Activated B cell treated with CpG ODN at 0.5 μM for 24 hours (primary cell): ENCODE measurements at regions not wholly inside any gene's neighbourhood (a gene's known extent, or its start where the extent isn't known, plus 50 kb on each side); places are given as distances from the start of the nearest gene placed in this dataset.
"Not testable (repeated sequence)": the region's sequence is repeated elsewhere in the genome, so short reads cannot be mapped to it uniquely, and the experiment has no call there.

ENCODE experiments used
- ATAC-seq: fragments of 200-7000 bp; cut with Tn5 transposase; one replicate; pipeline ENCODE4 v1.10.0; 2021; ENCODE audit warnings: low read depth, mild to moderate bottlenecking, moderate library complexity
- CTCF ChIA-PET: fragments of 350-600 bp; sonication (Branson Sonifier 250); formaldehyde crosslinking; loops from one replicate; lab custom pipeline; 2021; ENCODE audit warnings: antibody characterized with exemption; lab: Charles Lee
- POLR2A ChIA-PET: fragments of 350-600 bp; sonication (Branson Sonifier 250); formaldehyde crosslinking; loops from one replicate; lab custom pipeline; 2021; ENCODE audit warnings: antibody characterized with exemption; lab: Charles Lee
- DNase-seq: peaks from one replicate; pipeline ENCODE4 v3.0.0; 2022
- H3K27ac Mint-ChIP-seq: one replicate; pipeline ENCODE4 v1.8.0; 2020; ENCODE audit warnings: mixed read lengths
- H3K27me3 Mint-ChIP-seq: one replicate; pipeline ENCODE4 v1.8.0; 2021; ENCODE audit warnings: mixed read lengths
- H3K36me3 Mint-ChIP-seq: one replicate; pipeline ENCODE4 v1.8.0; 2021; ENCODE audit warnings: low read depth, mixed read lengths
- H3K4me1 Mint-ChIP-seq: one replicate; pipeline ENCODE4 v1.8.0; 2021; ENCODE audit warnings: mixed read lengths
- H3K4me3 Mint-ChIP-seq: one replicate; pipeline ENCODE4 v1.8.0; 2020; ENCODE audit warnings: mild to moderate bottlenecking, mixed read lengths
- H3K9me3 Mint-ChIP-seq: one replicate; pipeline ENCODE4 v1.8.0; 2020; ENCODE audit warnings: mixed read lengths
- intact Hi-C: fragments of 100-400 bp; cut with micrococcal nuclease; formaldehyde crosslinking; loops from one replicate; pipeline ENCODE4 v1.15.1; 2024
- TF ChIP-seq, protein P1 (sequence below): fragments of 200-600 bp; IDR thresholded peaks from one replicate; pipeline ENCODE4 v1.8.0; 2022; ENCODE audit warnings: antibody characterized with exemption, mild to moderate bottlenecking

DNA sequence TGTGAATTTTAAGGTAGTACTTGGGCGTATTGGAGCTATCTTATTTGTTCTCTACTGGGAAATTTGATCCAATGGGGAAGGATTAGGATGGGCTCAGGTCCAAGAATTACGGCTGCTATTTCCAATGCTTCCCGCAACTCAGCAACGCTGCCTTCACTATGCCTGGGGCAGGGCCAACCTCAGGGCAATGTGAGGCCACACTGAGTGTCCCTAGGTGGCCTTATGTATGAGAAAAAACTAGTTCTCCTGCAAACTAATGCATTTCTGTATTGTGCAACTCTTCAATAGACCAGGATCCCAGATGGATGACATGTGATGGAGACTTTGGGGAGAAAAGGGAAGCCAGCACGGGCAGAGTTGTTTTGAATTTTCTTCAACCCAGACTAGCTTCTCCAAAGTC, 168.1 kb downstream of the DUSP10 start:
- no peaks in the 10 kb centered on the region for H3K36me3 Mint-ChIP-seq
- ChIA-PET CTCF (no interaction called here), POLR2A (no interaction called here)
- TF ChIP-seq, protein P1, sequence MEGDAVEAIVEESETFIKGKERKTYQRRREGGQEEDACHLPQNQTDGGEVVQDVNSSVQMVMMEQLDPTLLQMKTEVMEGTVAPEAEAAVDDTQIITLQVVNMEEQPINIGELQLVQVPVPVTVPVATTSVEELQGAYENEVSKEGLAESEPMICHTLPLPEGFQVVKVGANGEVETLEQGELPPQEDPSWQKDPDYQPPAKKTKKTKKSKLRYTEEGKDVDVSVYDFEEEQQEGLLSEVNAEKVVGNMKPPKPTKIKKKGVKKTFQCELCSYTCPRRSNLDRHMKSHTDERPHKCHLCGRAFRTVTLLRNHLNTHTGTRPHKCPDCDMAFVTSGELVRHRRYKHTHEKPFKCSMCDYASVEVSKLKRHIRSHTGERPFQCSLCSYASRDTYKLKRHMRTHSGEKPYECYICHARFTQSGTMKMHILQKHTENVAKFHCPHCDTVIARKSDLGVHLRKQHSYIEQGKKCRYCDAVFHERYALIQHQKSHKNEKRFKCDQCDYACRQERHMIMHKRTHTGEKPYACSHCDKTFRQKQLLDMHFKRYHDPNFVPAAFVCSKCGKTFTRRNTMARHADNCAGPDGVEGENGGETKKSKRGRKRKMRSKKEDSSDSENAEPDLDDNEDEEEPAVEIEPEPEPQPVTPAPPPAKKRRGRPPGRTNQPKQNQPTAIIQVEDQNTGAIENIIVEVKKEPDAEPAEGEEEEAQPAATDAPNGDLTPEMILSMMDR: no peak
- DNase-seq (no peak), ATAC-seq (no peak)
- intact Hi-C loops: no loop called here
- no peaks in the 10 kb centered on the region for H3K9me3 Mint-ChIP-seq
- no peaks in the 10 kb centered on the region for H3K4me1 Mint-ChIP-seq
- H3K4me3 Mint-ChIP-seq: no peak overlapping the region
- H3K27ac Mint-ChIP-seq: no peak overlapping the region
- H3K27me3 Mint-ChIP-seq: no peaks in the 10 kb centered on the region

DNA sequence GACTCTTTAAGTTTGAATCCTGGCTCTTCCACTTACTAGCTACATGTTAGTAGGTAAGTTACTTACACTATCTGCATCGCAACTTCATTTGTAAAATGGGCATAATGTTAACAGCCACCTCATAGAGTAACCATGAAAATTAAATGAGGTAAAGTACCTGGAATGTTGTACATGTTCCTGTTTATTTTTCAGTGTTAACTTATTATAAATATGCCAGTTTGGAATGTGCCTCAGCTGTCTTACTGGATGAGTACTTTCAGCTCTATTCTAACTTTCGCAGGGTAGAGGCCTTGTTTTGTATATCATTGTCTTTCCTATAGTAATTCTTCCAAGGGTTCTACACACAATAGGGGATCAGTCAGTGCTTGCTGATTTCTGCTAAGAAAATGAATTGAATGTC, 167.4 kb downstream of the DUSP10 start:
- intact Hi-C loops: no loop called here
- no peak for ATAC-seq
- ChIA-PET POLR2A (no interaction called here), CTCF (no interaction called here)
- Mint-ChIP-seq H3K27ac (no peak overlapping the region), H3K36me3 (no peaks in the 10 kb centered on the region), H3K4me1 (no peaks in the 10 kb centered on the region), H3K27me3 (no peaks in the 10 kb centered on the region), H3K9me3 (no peaks in the 10 kb centered on the region), H3K4me3 (no peak overlapping the region)
- DNase-seq: no peak
- TF ChIP-seq, protein P1: no peak

DNA sequence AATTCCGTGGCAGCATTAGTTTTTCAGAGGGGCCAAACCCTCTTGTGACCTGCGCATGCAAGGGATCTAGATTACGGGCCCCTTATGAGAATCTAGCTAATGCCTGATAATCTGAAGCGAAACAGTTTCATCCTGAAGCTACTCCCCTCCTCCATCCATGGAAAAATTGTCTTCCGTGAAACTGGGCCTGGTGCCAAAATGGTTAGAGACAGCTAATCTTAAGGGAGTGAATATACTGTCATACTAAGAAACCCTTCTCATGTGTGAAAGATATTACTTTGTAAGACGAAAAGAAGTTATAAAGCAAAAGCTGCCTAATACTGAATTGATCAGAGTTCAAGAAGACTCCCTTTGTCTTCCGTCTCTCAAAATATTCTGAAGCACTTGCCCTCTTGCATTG, 166.3 kb downstream of the DUSP10 start:
- DNase-seq (no peak), ATAC-seq (no peak)
- no peaks in the 10 kb centered on the region for H3K27me3 Mint-ChIP-seq
- no peak overlapping the region for H3K4me3 Mint-ChIP-seq
- no peaks in the 10 kb centered on the region for H3K36me3 Mint-ChIP-seq
- H3K27ac Mint-ChIP-seq: no peak overlapping the region
- H3K4me1 Mint-ChIP-seq: no peaks in the 10 kb centered on the region
- ChIA-PET POLR2A (no interaction called here), CTCF (no interaction called here)
- TF ChIP-seq, protein P1: no peak
- H3K9me3 Mint-ChIP-seq: no peaks in the 10 kb centered on the region
- intact Hi-C loops: no loop called here

DNA sequence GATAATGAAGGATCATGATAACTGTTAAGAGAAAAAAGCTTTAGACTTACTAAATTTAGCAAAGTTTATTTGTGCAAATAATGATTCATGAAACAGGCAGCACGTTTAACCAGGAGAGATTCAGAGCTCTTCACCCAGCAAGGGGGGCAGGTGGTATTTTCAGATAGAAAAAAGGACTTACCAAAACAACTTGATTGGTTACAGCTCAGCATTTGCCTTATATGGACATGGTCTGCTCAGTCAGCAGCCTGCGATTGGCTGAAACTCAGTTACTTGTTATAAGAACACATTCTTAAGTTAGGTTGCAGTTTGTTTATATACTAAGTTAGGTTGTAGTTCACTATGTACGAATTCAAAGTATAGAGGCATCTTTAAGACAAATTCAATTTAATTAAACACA, 165.6 kb downstream of the DUSP10 start:
- POLR2A ChIA-PET: no interaction called here
- no peaks in the 10 kb centered on the region for H3K36me3 Mint-ChIP-seq
- DNase-seq: no peak
- TF ChIP-seq, protein P1: no peak
- H3K9me3 Mint-ChIP-seq: no peaks in the 10 kb centered on the region
- CTCF ChIA-PET: no interaction called here
- no peak overlapping the region for H3K27ac Mint-ChIP-seq
- H3K4me1 Mint-ChIP-seq: no peaks in the 10 kb centered on the region
- intact Hi-C loops: no loop called here
- ATAC-seq: no peak
- H3K4me3 Mint-ChIP-seq: no peak overlapping the region
- H3K27me3 Mint-ChIP-seq: no peaks in the 10 kb centered on the region

DNA sequence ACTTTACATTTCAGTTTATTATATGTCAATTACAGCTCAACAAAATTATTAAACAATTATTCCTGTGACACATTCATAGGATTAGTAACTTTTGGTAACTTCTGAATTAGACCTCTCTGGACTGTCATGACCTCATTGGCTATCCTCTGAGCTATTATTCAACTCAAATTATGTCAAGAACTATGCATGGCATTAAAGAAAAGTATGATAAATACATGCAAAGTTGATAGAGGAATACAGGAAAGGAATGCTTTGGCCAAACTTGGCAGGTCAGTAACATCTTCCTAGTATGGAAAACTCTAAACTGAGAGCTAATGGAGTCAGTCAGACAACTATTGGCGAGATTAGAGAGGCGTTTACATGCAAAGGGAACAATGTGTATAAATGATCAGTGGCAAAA, 158.4 kb downstream of the DUSP10 start:
- ATAC-seq (no peak), DNase-seq (no peak)
- peaks cover 4% of the 10 kb centered on the region for H3K9me3 Mint-ChIP-seq
- no peaks in the 10 kb centered on the region for H3K4me1 Mint-ChIP-seq
- H3K27me3 Mint-ChIP-seq: no peaks in the 10 kb centered on the region
- ChIA-PET CTCF (no interaction called here), POLR2A (no interaction called here)
- intact Hi-C loops: no loop called here
- TF ChIP-seq, protein P1: no peak
- H3K36me3 Mint-ChIP-seq: no peaks in the 10 kb centered on the region
- no peak overlapping the region for H3K27ac Mint-ChIP-seq
- no peak overlapping the region for H3K4me3 Mint-ChIP-seq

DNA sequence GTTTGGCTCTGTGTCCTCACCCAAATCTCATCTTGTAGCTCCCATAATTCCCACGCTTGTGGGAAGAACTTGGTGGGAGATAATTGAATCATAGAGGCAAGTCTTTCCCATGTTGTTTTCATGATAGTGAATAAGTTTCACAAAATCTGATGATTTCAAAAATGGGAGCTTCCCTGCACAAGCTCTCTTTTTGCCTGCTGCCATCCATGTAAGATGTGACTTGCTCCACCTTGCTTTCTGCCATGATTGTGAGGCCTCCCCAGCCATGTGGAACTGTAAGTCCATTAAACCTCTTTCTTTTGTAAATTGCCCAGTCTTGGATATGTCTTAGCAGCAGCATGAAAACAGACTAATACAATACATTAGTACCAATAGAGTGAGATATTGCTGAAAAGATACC, 154.9 kb downstream of the DUSP10 start:
- DNase-seq, H3K27me3 Mint-ChIP-seq, intact Hi-C loops, ATAC-seq, H3K4me1 Mint-ChIP-seq, CTCF ChIA-PET, H3K27ac Mint-ChIP-seq, H3K4me3 Mint-ChIP-seq, H3K36me3 Mint-ChIP-seq, H3K9me3 Mint-ChIP-seq, POLR2A ChIA-PET: not testable (repeated sequence)

- H3K36me3 Mint-ChIP-seq, intact Hi-C loops, H3K9me3 Mint-ChIP-seq, DNase-seq, H3K27ac Mint-ChIP-seq, CTCF ChIA-PET, H3K4me1 Mint-ChIP-seq, POLR2A ChIA-PET, ATAC-seq, H3K4me3 Mint-ChIP-seq, H3K27me3 Mint-ChIP-seq: not testable (repeated sequence)
Measured at GRCh38 chr1:221591250-221591649, 150.6 kb downstream of the DUSP10 start.
